ENCODE measurements at regions not wholly inside any gene's neighbourhood (a gene's known extent, or its start where the extent isn't known, plus 50 kb on each side); places are given as distances from the start of the nearest gene placed in this dataset.
"Not testable (repeated sequence)": the region's sequence is repeated elsewhere in the genome, so short reads cannot be mapped to it uniquely, and the experiment has no call there.

- Mint-ChIP-seq H3K36me3 (ENCODE audit: low read depth) (no peaks in the 10 kb centered on the region), H3K27me3 (no peaks in the 10 kb centered on the region), H3K4me3 (no peak overlapping the region), H3K4me1 (no peaks in the 10 kb centered on the region), H3K9me3 (no peaks in the 10 kb centered on the region), H3K27ac (no peak overlapping the region)
- ATAC-seq (no peak), DNase-seq (no peak)
Observed at GRCh38 chr18:1665079-1665478, 760.4 kb downstream of the ADCYAP1 start.

DNA sequence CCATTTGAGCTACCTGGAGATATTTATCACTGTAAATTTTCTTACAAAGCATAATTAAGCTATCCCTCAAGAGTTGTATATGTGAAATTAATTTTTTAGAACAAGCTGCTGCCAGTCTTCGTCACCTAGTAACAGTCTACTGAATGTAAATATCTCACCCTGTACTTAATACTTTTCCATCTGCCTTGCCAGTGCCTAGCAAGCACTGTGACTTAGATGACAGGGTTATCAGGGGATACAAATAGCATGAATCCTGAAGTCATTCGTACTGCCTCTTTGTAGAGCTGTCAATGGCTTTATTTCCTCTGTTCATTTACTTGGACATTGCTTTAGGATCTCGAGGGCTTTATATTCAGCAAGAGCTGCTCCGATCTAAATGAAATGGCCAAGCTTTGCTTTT is 763.6 kb downstream of the ADCYAP1 start:
- Mint-ChIP-seq H3K27me3 (no peaks in the 10 kb centered on the region), H3K9me3 (no peaks in the 10 kb centered on the region), H3K4me3 (no peak overlapping the region), H3K27ac (no peak overlapping the region), H3K36me3 (ENCODE audit: low read depth) (no peaks in the 10 kb centered on the region), H3K4me1 (no peaks in the 10 kb centered on the region)
- DNase-seq, result no peak
- ATAC-seq, result no peak

DNA sequence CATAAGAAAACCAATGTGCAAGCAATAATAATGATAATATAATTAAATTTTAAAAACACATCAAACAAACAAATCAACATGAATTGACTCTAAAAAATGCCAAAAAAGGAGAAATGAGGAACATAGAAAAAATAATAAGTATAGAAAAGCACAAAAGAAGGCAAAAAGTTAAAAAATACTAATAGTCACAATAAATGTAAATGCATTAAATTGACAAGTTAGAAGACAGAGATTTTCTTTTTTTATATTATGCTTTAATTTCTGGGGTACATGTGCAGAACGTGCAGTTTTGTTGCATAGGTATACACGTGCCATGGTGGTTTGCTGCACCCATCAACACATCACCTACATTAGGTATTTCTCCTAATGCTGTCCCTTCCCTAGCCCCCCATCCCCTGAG is 767.0 kb downstream of the ADCYAP1 start:
- H3K27me3 Mint-ChIP-seq; ATAC-seq; H3K27ac Mint-ChIP-seq; H3K4me1 Mint-ChIP-seq; DNase-seq; H3K36me3 Mint-ChIP-seq (ENCODE audit: low read depth); H3K9me3 Mint-ChIP-seq; H3K4me3 Mint-ChIP-seq: not testable (repeated sequence)

GRCh38 chr18:1676387-1676786 is 771.7 kb downstream of the ADCYAP1 start:
- H3K4me1 Mint-ChIP-seq, result no peaks in the 10 kb centered on the region
- no peaks in the 10 kb centered on the region for H3K27me3 Mint-ChIP-seq
- no peaks in the 10 kb centered on the region for H3K36me3 Mint-ChIP-seq (ENCODE audit: low read depth)
- no peak overlapping the region for H3K4me3 Mint-ChIP-seq
- DNase-seq (no peak), ATAC-seq (no peak)
- H3K9me3 Mint-ChIP-seq, result peaks cover 4% of the 10 kb centered on the region
- no peak overlapping the region for H3K27ac Mint-ChIP-seq

DNA sequence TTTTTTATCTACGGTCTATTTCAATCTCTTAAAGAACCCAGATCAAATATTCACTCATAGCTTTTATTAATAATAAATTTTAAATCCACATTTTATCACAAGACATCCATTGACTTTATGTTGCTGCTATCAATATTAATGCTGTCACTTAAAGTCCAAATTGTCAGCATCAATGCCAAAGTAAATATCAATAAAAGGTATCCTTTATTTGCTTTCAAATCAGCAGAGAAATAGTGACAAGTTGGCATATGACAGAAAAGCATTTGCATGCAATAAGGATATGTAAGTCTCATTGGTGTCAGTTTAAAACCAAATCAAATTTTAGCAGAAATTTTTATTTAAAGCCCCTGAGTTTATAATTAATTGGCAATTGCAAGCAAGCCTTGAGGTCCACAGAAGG is 775.4 kb downstream of the ADCYAP1 start:
- no peaks in the 10 kb centered on the region for H3K36me3 Mint-ChIP-seq (ENCODE audit: low read depth)
- ATAC-seq (no peak), DNase-seq (no peak)
- H3K9me3 Mint-ChIP-seq, result no peaks in the 10 kb centered on the region
- H3K4me3 Mint-ChIP-seq, result no peak overlapping the region
- H3K27ac Mint-ChIP-seq, result no peak overlapping the region
- H3K4me1 Mint-ChIP-seq, result no peaks in the 10 kb centered on the region
- no peaks in the 10 kb centered on the region for H3K27me3 Mint-ChIP-seq

GRCh38 chr18:1691863-1692262 is 787.2 kb downstream of the ADCYAP1 start:
- DNase-seq (no peak), ATAC-seq (no peak)
- H3K4me3 Mint-ChIP-seq, result no peak overlapping the region
- H3K4me1 Mint-ChIP-seq, result no peaks in the 10 kb centered on the region
- no peaks in the 10 kb centered on the region for H3K27me3 Mint-ChIP-seq
- peaks cover 9% of the 10 kb centered on the region for H3K9me3 Mint-ChIP-seq
- H3K36me3 Mint-ChIP-seq (ENCODE audit: low read depth), result no peaks in the 10 kb centered on the region
- no peak overlapping the region for H3K27ac Mint-ChIP-seq

DNA sequence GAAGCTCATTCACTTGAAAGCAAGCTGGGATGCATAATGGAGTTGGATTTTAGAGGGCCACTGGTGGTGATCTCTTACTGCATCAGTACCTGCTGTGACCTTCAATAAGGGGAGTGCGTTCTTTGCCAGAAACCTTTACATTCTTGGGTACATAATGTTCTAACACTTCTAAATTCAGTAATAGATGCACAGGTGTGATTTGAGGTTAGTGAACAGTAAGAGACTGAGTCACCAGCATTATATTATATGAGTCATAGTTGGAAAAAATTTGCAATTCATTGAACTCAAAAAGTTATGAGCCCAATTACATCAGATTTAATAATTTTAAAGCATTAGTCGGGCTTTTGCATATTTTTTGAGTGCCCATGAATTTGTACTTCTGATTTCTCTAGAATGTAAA is 803.3 kb downstream of the ADCYAP1 start:
- no peak for ATAC-seq
- no peak overlapping the region for H3K4me3 Mint-ChIP-seq

GRCh38 chr18:1710114-1710513 is 805.4 kb downstream of the ADCYAP1 start:
- no peak for DNase-seq
- no peak for ATAC-seq
- Mint-ChIP-seq H3K4me1 (no peaks in the 10 kb centered on the region), H3K4me3 (no peak overlapping the region), H3K27me3 (no peaks in the 10 kb centered on the region), H3K36me3 (ENCODE audit: low read depth) (no peaks in the 10 kb centered on the region), H3K9me3 (no peaks in the 10 kb centered on the region), H3K27ac (no peak overlapping the region)

More for the DNA sequence above, 803.3 kb downstream of the ADCYAP1 start:
- Mint-ChIP-seq H3K27me3 (no peaks in the 10 kb centered on the region), H3K27ac (no peak overlapping the region), H3K36me3 (ENCODE audit: low read depth) (no peaks in the 10 kb centered on the region), H3K4me1 (no peaks in the 10 kb centered on the region), H3K9me3 (no peaks in the 10 kb centered on the region)
- no peak for DNase-seq

DNA sequence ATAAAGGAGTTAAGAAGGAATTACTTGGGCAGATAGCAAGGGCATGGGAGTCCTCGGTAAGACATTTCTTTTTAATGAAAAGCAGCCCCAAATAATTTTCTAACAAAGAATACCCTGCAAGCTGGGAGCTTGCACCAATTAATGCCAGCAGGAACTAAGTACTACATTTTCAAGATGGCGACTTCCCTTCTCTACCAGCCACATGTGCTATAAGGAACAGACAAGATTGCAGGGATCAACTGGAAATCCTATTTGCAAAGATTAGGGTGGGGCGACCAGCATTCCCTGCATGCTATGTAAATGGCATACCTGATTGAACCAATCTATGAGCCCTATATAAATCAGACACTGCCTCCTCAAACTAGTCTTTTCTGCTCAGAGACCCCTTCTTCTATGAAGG is 827.5 kb downstream of the ADCYAP1 start:
- no peak for ATAC-seq
- Mint-ChIP-seq H3K4me3 (no peak overlapping the region), H3K9me3 (no peaks in the 10 kb centered on the region), H3K36me3 (ENCODE audit: low read depth) (no peaks in the 10 kb centered on the region), H3K4me1 (no peaks in the 10 kb centered on the region), H3K27me3 (no peaks in the 10 kb centered on the region), H3K27ac (no peak overlapping the region)
- DNase-seq, result no peak

DNA sequence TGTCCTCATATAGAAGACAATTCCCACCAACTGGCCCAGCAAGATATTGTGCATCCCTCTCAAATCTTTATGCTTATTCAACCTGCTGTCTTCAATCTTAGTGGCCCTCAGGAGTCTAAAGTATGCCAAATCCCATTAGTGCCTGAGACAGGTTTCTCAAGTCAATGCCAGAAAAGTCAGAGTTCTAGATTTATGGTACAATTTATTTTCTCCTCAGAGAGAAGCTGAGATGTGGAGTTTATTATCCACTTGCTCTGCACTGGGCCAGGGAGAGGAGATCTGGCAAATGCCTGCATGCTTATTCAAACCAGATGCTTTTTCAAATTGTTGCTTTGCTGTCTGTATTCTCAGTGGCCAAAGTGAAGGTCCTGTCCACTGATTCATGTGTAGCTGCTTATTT is 825.2 kb downstream of the METTL4 start:
- Mint-ChIP-seq H3K36me3 (ENCODE audit: low read depth) (no peaks in the 10 kb centered on the region), H3K9me3 (no peaks in the 10 kb centered on the region), H3K27ac (no peak overlapping the region), H3K4me1 (no peaks in the 10 kb centered on the region), H3K27me3 (no peaks in the 10 kb centered on the region), H3K4me3 (no peak overlapping the region)
- DNase-seq (no peak), ATAC-seq (no peak)

DNA sequence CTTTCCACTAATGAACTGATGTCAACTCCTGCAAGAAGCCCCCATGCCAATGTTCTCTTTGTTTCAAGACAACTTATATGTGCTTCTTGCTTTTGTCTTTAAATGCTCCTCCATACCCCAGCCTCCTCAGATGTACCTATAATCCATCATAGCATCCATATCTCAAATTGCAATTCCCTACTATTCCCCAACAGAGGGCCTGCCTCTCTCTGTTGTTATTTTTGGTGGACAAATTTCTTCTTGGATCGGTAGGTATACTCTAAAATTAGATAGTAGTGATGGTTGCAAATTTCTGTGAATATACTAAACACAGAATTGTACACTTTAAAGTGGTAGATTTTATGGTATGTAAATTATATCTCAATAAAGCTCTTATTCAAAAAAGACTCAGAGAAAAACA is 820.1 kb downstream of the METTL4 start:
- DNase-seq (no peak), ATAC-seq (no peak)
- Mint-ChIP-seq H3K4me3 (no peak overlapping the region), H3K27me3 (no peaks in the 10 kb centered on the region), H3K36me3 (ENCODE audit: low read depth) (no peaks in the 10 kb centered on the region), H3K27ac (no peak overlapping the region), H3K4me1 (no peaks in the 10 kb centered on the region), H3K9me3 (peaks cover 3% of the 10 kb centered on the region)

GRCh38 chr18:1760901-1761300 is 810.4 kb downstream of the METTL4 start:
- H3K4me1 Mint-ChIP-seq, result no peaks in the 10 kb centered on the region
- H3K27me3 Mint-ChIP-seq, result no peaks in the 10 kb centered on the region
- no peak overlapping the region for H3K27ac Mint-ChIP-seq
- no peaks in the 10 kb centered on the region for H3K36me3 Mint-ChIP-seq (ENCODE audit: low read depth)
- DNase-seq (no peak), ATAC-seq (no peak)
- no peaks in the 10 kb centered on the region for H3K9me3 Mint-ChIP-seq
- H3K4me3 Mint-ChIP-seq, result no peak overlapping the region

GRCh38 chr18:1774261-1774660 is 797.0 kb downstream of the METTL4 start:
- ATAC-seq, result no peak
- no peaks in the 10 kb centered on the region for H3K36me3 Mint-ChIP-seq (ENCODE audit: low read depth)
- no peak overlapping the region for H3K27ac Mint-ChIP-seq
- no peaks in the 10 kb centered on the region for H3K27me3 Mint-ChIP-seq
- no peaks in the 10 kb centered on the region for H3K9me3 Mint-ChIP-seq
- no peaks in the 10 kb centered on the region for H3K4me1 Mint-ChIP-seq
- no peak overlapping the region for H3K4me3 Mint-ChIP-seq
- no peak for DNase-seq

- H3K4me1 Mint-ChIP-seq, result no peaks in the 10 kb centered on the region
- H3K4me3 Mint-ChIP-seq, result no peak overlapping the region
- H3K27me3 Mint-ChIP-seq, result no peaks in the 10 kb centered on the region
- no peaks in the 10 kb centered on the region for H3K36me3 Mint-ChIP-seq (ENCODE audit: low read depth)
- ATAC-seq (no peak), DNase-seq (no peak)
- no peaks in the 10 kb centered on the region for H3K9me3 Mint-ChIP-seq
- H3K27ac Mint-ChIP-seq, result no peak overlapping the region
Observed at GRCh38 chr18:1777843-1778242, 793.5 kb downstream of the METTL4 start.

DNA sequence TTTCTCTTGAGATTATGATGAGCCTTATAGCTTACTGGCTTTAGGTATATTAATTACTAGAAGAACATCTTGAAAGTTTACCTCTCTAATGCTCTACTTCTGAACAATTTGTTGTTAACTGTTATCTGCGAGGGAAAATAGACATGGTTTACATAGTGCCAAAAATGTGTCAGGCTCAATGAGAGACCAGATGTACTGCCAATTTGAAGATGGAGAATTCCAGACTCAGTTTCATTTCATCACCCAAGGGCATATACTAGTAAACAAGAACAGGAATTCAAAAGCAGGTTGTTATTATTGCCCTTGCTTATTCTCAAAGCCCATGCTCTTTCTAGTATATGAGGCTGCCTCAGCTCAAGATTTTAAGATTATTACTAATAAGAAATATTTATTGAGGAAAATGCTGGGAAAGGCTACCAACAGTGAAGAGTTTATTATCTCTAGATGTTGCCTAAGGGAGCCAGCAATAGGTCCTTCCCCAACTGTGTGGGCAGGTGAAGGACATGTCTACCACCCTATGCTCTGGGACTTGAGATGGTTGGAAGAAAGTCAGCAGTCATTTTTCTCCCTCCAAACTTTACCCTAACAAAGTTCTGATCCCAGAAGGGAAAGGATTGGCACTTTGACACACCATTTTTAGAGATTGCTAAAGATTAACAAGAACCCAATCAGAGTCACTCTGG is 792.7 kb downstream of the METTL4 start:
- Mint-ChIP-seq H3K36me3 (ENCODE audit: low read depth) (no peaks in the 10 kb centered on the region), H3K9me3 (peaks cover 4% of the 10 kb centered on the region), H3K4me3 (no peak overlapping the region), H3K27ac (no peak overlapping the region), H3K4me1 (no peaks in the 10 kb centered on the region), H3K27me3 (no peaks in the 10 kb centered on the region)
- no peak for ATAC-seq
- no peak for DNase-seq

- H3K4me3 Mint-ChIP-seq, result no peak overlapping the region
- H3K4me1 Mint-ChIP-seq, result no peaks in the 10 kb centered on the region
- DNase-seq (no peak), ATAC-seq (no peak)
- no peak overlapping the region for H3K27ac Mint-ChIP-seq
- no peaks in the 10 kb centered on the region for H3K36me3 Mint-ChIP-seq (ENCODE audit: low read depth)
- no peaks in the 10 kb centered on the region for H3K27me3 Mint-ChIP-seq
- peaks cover 4% of the 10 kb centered on the region for H3K9me3 Mint-ChIP-seq
Observed at GRCh38 chr18:1779587-1779986, 791.7 kb downstream of the METTL4 start.

Measured in activated naive CD8-positive, alpha-beta T cell treated with anti-CD3 and anti-CD28 coated beads, Interleukin-2, amount 50 U/mL, for 24 hours (primary cell).